ENCODE measurements at regions not wholly inside any gene's neighbourhood (a gene's known extent, or its start where the extent isn't known, plus 50 kb on each side); places are given as distances from the start of the nearest gene placed in this dataset.

- no peak for TF ChIP-seq CTCF (IDR thresholded peaks at IDR 0.05)
- no peak for TF ChIP-seq POLR2A (IDR thresholded peaks at IDR 0.05)
Measured at GRCh38 chr6:56804996-56805395, 149.9 kb upstream of the BEND6 start.

All from thyroid gland (tissue), 4 donors.